ENCODE measurements at regions not wholly inside any gene's neighbourhood (a gene's known extent, or its start where the extent isn't known, plus 50 kb on each side); places are given as distances from the start of the nearest gene placed in this dataset.

DNA sequence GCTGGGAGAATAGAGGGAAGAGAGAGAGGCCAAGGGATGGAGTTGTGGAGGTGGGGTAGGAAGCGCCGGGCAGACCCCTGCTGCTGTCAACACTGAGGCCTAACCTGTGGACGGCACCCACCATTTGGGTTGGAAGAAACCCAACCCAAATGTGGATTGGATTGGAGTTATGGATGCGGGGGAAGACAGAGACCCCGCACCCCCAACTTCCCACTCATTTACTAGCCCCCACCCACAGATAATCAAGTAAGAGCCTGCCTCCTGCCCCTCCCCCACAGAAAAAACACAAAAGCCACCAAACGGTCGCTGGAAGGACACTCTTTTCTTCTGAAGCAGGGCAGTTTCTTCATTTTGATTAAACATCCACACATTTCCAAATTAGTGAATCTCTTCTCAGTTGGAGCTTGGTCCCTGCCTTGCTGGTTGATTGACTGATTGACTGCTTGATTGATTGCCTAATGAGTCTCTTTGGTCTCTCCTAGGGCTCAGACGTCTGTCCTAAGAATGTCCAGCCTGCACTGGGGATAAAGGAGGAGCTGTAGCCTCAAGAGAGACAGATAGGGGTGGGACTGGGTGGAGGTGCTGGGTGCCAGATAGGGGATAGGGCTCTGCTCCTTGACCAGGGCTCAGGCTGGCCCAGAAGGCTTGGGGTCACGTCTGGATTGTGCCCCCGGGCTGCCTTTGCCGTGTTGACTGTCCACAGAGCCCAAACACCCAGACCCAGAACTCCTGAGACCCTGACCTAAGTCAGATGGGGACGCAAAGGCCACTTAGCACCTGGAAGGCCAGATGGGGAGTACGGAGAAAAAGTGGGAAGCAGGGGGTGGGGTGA, 74.9 kb upstream of the FOXP4 start:
- DNase-seq (ENCODE audit: low spot score), result no peak

DNA sequence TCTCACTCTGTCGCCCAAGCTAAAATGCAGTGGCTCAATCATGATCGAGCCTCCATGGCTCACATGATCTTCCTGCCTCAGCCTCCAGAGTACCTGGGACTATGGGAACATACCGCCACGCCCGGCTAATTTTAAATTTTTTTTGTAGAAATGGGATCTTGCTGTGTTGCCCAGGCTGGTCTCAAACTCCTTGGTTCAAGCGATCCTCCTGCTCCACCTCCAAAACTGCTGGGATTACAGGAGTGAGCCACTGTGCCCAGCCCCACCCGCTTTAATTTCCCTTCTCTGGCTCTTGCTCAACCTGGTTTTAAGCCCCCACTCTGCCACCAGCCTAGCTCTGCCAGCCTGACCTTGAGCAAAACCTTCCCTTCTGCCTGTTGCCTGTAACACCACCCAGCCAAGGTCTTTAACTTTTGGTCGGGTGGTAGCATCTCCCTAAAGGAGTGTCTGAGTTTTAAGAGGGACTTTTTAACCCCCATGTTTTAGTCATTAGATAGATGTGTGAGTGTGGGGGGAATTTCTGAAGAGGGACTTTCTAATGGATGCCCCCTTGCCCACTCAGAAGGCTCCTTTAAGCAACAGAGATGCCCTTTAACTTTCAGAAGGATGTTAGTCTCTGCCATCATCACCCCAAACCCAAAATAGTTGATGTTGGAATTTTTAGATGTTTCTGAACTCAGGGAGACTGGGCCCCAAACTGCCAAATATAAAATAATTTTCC, 71.8 kb upstream of the FOXP4 start:
- DNase-seq (ENCODE audit: low spot score), result no peak

DNA sequence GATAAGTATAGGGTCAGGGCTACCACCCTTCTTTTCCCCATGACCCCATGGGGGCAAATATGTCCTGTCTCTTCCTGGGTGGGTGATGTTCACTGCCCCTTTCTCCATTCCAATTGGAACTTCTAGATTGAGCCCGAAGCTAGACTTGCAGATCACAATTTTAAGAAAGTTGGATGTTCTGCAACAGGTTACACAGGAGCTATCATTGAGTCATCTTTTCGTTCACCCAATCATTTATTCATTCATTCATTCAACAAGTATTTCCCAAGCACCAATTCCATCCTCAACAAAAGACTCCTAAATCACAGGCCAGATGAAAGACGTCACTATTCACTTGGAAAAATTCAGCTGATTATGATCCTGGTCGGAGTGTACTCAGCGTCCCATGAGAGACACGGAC, 71.0 kb upstream of the FOXP4 start:
- DNase-seq (ENCODE audit: low spot score), result no peak

DNA sequence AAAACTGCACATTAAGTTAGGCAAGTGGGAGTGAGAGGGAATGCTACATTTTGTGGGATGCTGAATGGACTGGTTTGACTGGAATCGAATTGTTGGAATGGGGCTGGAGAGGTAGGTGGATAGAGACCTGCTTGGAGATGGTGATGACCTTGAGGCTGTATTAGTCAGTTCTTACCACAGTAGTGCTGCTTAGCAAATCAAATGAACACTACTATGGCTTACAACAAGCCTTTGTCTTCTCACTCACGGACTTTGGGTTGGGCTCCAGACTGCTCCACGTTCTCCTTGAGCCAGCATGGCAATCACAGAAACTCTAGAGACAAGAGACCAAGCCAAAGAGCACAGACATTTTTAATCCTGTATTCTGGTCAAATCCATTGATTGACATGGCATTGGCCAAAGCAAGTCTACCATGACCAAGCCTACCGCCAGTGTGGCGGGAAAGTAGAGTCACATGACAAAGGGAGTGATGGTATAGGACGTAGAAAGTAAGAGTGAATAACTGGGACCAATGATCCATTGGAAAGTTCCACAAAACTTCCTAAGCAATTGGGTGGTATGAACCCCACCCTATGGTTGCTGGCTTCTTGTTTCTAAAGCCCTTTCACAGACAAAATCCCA, 70.3 kb upstream of the FOXP4 start:
- DNase-seq (ENCODE audit: low spot score), result no peak

DNA sequence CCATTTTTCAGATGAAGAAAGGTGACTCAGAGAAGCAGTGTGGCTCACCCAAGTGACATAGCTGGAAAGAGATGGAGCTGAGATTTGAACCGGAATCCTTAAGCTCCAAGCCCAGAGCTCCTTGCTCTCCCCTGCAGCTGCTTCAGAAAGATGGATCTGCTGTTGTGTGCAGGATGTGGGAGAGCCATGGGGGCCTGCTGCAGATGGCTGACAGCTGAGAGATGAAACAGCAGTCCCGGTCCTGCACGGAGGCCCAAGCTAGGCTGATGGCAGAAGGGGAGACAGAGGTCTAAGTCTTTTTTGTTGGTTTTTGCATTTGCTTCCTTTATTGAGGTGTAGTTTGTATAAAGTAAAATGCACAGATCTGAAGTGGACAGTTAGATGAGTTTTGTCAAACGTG, 69.8 kb upstream of the FOXP4 start:
- DNase-seq (ENCODE audit: low spot score), result no peak

DNA sequence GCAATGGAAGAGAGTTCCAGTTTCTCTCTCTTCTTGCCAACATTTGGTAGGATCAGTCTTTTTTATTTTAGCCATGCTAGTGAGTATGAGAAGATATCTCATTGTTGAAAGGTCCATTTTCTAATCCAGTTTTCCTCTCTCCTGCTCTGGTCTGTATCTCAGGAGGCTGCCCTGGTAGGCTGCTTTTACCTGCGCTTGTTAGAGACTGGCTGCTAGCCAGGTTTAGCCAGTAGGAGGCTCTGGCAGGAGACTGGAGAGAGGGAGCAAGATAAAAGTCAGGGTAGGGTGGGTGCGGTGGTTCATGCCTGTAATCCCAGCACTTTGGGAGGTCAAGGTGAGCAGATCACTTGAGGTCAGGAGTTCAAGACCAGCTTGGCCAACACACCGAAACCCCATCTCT, 68.6 kb upstream of the FOXP4 start:
- no peak for DNase-seq (ENCODE audit: low spot score)

DNA sequence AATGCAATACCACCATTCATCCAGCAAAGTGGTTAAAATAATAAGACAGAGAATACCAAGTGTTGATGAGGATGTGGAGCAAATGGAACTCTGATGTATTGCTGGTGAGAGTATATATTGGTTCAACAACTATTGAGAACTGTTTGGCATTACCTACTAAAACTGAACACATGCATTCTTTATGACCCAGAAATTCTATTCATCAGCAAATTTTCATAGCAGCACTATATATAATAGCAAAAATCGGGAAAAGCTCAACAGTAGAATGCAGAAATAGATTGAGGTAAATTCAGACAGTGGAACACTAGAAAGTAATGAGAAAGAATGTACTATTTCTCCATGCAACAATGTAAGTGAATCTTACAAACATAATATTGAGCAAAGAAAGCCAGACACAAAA, 62.2 kb upstream of the FOXP4 start:
- DNase-seq (ENCODE audit: low spot score), result no peak

DNA sequence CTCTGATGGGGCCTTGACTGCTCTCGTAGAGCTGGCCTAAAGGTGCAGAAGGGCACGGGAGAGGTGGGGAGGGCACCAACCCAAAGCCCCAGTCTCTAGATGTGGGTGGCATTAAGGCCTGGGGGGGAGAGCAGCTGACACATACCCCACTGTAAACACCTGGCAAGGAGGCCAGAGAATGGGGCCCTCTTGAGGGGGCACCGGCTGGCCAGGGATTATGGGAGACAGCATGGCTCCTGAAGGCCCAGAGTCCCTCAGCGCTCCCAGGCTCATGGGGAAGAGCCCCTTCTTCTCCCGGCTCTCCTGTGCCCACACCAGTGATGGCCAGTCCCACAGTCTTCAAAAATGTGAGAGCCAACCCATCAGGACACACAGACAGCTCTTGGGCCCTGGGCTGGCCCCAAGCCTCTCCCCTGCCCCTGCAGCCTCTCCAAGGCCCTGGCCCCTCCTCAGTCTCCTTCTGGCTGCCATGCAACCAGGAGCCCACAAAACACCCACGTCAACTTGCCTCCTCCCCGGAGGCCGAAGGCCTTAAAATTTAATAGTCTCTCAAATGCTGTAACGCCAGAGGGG, 58.2 kb upstream of the FOXP4 start:
- no peak for DNase-seq (ENCODE audit: low spot score)

DNA sequence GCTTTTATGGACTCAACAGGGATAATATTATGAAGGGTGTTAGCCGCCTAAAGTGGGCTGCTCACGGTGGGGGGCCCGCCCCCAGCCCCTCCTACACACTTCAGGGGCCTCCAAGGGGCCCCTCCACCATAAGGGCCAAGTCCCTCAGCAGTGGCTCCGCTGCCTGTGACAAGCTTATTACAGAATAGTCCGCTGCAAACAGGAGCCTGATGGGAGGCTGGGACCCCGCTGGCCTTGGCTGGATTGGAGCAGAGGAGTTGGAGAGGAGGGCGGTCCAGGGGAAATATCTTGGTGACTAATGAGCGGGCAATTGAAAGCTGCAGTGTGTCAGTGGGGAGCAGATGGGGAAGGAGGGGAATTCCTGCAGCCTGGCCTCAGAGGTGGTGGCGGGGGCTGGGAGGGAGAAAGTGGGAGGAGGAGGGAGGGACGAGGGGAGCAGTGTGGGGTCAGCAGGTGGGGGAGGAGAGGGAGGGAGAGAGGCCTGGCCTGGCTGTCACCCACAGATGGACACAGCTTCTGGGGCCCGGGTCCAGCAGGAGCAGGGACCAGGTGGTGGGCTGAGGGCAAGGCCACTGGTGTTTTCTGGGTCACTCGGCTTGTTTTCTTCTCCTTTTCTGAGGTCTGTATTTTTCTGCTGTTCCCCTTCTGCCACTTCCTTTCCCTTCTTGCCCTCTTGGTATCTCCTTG, 57.6 kb upstream of the FOXP4 start:
- DNase-seq (ENCODE audit: low spot score), result peak; percentile 82

DNA sequence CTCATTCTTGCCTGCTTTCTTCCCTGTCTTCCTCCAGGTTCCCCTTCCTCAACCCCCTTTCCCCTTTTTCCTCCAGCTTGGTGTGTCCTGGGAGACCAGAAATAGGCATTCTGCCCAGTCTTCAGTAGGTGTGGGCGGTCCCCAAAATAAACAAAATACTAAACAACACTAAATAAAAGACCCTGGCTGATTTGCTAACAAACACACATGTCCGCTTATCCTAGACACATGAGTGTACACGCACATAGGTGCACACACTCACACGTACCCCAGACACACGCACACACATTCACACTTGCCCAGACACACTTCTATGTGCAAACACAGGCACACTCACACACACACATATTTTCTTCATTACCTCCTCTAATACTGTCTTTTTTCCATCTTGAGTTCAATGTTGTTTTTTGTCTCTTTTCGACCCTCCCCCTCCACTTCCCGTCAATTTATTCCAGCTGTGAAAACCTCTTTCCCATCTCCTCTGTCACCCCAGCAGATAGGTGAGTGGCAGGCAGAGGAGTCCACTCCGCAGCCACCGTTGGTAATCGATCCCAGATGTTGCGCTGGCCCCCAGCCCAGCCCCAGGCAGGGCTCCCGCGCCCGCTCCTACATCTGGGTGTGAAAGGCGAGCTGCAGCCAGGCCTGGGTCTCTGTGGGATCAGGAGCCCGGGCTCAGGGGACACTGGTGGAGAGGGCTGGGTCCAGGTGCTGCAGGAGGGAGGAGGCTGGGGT, 56.9 kb upstream of the FOXP4 start:
- DNase-seq (ENCODE audit: low spot score), result peak; percentile 31

DNA sequence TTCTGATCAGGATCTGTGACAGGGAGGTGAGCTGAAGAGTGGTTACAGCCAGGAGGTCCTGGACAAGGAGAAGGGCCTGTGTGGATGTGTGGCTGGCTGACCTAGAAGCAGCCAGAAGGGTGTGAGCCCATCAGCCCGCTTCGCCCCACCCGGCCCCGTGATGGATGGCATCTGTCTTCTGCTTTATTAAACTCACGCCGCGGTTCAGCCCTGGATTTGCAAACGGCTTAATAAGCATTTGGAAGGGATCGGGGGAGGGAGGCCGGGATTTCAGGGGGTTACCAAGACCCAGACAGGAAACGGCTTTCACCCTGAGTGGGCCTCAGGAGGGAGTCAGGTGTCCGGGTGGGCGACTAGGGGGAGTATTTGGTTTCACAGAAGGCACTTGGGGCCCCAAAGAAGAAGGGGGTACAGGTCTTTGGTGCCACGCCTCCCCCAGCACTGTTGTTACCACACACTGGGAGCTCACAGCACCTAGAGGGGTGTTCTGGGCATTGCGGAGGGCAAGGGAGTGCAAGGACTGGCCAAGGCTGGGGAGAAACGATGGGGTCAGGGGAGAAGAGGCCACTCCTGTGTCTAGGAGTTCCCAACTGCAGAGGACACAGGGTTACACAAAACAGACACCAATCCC, 53.8 kb upstream of the FOXP4 start:
- DNase-seq (ENCODE audit: low spot score), result no peak

DNA sequence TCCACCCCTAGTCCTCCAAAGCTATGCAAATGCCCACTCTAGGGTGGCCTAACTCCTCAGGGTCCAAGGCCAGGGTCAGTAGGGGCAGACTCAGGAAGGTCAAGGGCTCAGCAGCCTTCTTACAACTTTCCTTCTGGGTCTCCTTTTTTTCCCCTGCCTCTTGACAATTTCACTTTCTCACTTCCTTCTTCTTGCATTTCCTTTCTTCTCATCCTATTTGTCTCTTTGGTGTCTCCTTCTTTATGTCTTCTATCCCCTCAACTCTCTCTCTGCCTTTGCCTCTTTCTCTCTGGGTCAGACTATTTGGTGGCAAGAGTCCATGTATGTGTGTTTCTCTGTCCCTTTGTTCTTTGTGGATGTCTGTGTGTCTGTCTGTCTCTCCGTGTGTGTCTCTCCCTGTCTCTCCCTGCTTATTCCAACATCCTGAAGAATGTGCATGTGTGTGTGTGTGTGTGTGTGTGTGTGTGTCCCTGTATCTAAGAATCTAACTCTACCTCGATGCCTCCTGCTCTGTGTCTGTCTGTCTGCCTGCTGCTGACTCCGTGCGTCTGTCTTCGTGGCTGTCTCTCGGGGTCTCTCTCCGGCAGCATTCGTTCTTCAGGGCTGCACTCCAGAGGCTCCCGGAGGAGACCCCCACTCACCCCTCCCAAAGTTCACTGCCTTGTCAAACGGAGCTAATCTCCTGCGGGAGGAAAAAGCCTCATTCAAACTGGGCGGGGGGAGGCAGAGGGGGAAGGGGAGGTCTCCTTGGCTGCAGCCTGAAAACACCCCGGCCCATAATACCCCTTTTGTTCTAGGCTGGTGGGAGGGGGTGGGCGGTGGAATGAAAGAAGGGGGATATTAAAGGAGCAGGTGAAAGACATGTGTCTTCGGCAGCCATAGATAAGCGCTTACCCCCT, 51.7 kb upstream of the FOXP4 start:
- DNase-seq (ENCODE audit: low spot score), result no peak
